ENCODE measurements at regions not wholly inside any gene's neighbourhood (a gene's known extent, or its start where the extent isn't known, plus 50 kb on each side); places are given as distances from the start of the nearest gene placed in this dataset.

DNA sequence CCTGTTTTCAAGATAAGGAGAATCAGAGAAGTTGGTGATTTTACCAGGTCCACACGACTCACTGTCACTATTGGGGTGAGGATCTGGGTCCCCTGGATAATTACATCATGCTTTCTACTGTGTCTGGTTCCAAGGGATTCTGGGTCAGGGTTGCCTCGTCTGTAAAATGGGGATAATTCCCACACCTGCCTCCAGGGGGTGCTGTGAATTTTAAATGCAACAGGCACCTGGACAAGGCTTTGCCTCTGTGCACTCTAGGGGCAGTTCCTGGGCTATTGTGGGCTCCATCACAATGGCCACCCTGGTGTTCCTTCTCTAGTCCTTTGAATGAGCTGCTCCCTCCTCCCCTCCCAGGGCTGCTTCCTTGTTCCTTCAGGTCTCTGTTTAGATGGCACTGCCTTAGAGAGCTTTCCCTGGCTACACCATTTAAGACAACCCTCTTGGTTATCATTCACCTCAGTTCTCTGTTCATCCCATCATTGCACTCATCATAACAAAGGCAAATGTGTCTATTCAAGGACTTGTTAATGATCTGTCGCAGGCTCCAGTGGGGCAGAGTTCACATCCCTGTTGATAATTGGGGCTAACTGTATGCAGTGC lies 178.6 kb downstream of the MIAT start:
- TF ChIP-seq, protein P1, sequence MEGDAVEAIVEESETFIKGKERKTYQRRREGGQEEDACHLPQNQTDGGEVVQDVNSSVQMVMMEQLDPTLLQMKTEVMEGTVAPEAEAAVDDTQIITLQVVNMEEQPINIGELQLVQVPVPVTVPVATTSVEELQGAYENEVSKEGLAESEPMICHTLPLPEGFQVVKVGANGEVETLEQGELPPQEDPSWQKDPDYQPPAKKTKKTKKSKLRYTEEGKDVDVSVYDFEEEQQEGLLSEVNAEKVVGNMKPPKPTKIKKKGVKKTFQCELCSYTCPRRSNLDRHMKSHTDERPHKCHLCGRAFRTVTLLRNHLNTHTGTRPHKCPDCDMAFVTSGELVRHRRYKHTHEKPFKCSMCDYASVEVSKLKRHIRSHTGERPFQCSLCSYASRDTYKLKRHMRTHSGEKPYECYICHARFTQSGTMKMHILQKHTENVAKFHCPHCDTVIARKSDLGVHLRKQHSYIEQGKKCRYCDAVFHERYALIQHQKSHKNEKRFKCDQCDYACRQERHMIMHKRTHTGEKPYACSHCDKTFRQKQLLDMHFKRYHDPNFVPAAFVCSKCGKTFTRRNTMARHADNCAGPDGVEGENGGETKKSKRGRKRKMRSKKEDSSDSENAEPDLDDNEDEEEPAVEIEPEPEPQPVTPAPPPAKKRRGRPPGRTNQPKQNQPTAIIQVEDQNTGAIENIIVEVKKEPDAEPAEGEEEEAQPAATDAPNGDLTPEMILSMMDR (IDR thresholded peaks at IDR 0.05): peak in 3 of 4 experiments; percentile 21 to 47 (median 36)
- TF ChIP-seq POLR2AphosphoS5 (IDR thresholded peaks at IDR 0.05): no peak

Measured in prostate gland (tissue), 2 donors.